T-helper 2 cell treated with Interferon-gamma antibody and Interleukin-4, amounts not matched to agents 100 ng/mL and 5 ng/mL, for 36 hours (primary cell): ENCODE measurements at regions not wholly inside any gene's neighbourhood (a gene's known extent, or its start where the extent isn't known, plus 50 kb on each side); places are given as distances from the start of the nearest gene placed in this dataset.
"Not testable (repeated sequence)": the region's sequence is repeated elsewhere in the genome, so short reads cannot be mapped to it uniquely, and the experiment has no call there.

Experiments used
- intact Hi-C: fragments of 100-400 bp; cut with micrococcal nuclease; formaldehyde crosslinking; loops from one replicate; pipeline ENCODE4 v1.15.1; 2023

GRCh38 chr9:78666818-78667414 lies 370.0 kb downstream of the PSAT1 start:
- intact Hi-C loops, result no loop called here

- intact Hi-C loops, result no loop called here
Measured at GRCh38 chr9:78668148-78668832, 371.4 kb downstream of the PSAT1 start.

GRCh38 chr9:78669591-78669990 lies 372.7 kb downstream of the PSAT1 start:
- intact Hi-C loops, result no loop called here

GRCh38 chr9:78671785-78672184 lies 374.9 kb downstream of the PSAT1 start:
- intact Hi-C loops, result no loop called here

GRCh38 chr9:78674874-78675273 lies 377.9 kb downstream of the PSAT1 start:
- intact Hi-C loops, result no loop called here

DNA sequence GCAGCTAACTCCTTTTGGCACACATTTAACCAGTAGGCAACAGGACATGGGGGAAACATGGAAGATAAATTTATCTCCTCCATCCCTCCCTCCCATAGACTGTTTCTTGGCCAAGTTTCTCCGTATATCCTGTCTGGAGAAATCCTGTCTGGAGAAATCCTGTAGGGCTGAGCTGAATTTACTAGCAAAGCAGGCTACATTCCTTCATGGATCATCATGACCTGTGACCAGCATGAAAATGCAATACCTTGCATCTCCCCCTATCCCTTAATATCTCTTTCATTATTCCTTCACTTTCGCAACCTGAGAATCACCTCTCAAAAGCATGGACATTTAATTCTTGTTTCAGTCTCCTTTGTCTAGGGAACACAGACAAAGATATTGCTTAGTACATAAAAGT lies 379.1 kb downstream of the PSAT1 start:
- intact Hi-C loops, result no loop called here

- intact Hi-C loops, result no loop called here
Measured at GRCh38 chr9:78676623-78677022, 379.7 kb downstream of the PSAT1 start.

DNA sequence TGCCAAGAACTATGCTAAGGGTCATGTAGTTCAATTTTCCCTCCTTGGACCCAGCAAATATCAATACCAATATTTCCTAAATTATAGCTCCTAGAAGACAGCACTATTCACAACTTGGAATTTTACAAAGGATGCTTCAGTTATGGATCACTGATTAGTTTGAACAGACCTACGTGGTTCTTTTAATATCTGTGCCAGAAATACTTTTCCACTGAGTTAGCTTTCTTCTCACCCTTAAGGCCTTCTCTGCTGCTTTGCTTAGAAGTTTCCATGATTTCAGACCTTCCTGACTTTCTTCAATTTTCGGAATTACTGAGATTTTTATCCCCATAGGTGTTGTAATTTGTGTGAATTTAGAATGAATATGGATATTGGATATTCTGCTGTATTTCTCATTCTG lies 380.4 kb downstream of the PSAT1 start:
- intact Hi-C loops, result no loop called here

GRCh38 chr9:78678877-78679276 lies 382.0 kb downstream of the PSAT1 start:
- intact Hi-C loops, result no loop called here

- intact Hi-C loops, result no loop called here
Measured at GRCh38 chr9:78680196-78680595, 383.3 kb downstream of the PSAT1 start.

GRCh38 chr9:78682216-78682615 lies 385.3 kb downstream of the PSAT1 start:
- intact Hi-C loops, result no loop called here

GRCh38 chr9:78685471-78685870 lies 388.5 kb downstream of the PSAT1 start:
- intact Hi-C loops, result no loop called here

DNA sequence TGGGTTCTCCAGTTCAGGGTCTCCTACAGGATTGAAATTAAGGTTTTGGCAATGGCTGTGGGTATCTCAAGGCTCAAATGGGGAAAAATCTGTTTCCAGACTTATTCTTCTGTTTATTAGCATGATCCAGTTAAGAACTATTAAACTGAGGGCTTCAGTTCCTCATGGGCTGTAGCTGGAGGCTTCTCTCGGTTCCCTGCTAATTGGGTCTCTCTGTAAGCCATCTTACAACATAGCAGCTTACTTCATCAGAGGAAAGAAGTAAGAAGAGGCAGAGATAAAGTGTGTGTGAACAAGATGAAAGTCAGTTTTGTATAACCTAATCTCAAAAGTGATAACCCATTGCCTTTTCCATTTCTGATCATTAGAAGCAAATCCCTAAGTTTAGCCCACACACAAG lies 391.9 kb downstream of the PSAT1 start:
- intact Hi-C loops, result no loop called here

DNA sequence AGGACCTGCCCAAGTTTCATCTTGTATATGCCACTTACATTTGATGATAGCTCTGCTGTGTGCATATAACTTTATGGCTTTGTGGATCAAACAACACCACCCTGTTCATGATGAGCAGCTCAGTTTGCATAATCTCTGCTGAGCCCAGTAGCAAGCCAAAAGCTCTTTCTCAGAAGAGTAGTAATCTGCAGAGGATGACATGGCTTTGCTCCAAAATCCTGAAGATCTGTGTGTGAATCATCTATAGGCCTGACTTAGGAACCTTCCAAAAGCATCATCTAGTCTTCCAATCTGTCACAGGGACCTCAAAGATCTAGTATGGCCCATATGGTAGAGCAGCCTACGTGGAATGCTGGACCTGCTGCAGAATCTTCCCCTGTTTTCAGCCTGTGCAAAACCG lies 394.6 kb downstream of the PSAT1 start:
- intact Hi-C loops, result no loop called here

- intact Hi-C loops, result no loop called here
Measured at GRCh38 chr9:78692871-78693270, 395.9 kb downstream of the PSAT1 start.

GRCh38 chr9:78694974-78695373 lies 398.0 kb downstream of the PSAT1 start:
- intact Hi-C loops, result no loop called here

- intact Hi-C loops, result no loop called here
Measured at GRCh38 chr9:78695519-78695918, 398.6 kb downstream of the PSAT1 start.

DNA sequence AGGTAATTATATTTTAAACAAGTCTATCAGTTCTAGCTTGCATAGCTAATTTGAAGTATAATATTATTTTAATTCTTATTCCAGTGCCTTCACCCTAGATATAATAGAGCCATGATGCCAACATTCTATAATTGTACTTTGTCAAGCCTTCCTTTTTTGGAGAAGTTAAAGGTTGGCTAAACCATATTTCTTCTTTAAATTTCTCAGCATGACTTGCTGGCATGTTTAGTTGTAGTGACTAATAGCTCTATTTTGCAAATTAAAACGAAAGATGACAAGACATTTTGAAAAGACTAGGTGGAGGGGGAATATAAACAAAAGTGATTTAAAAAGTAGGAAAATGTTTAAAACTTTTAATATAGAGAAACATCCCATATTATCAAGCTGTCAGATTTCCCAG lies 400.7 kb downstream of the PSAT1 start:
- intact Hi-C loops, result no loop called here

GRCh38 chr9:78698371-78698770 lies 401.4 kb downstream of the PSAT1 start:
- intact Hi-C loops, result no loop called here

- intact Hi-C loops, result not testable (repeated sequence)
Measured at GRCh38 chr9:78699217-78699616, 402.3 kb downstream of the PSAT1 start.

- intact Hi-C loops, result not testable (repeated sequence)
Measured at GRCh38 chr9:78704153-78704552, 407.2 kb downstream of the PSAT1 start.

- intact Hi-C loops, result no loop called here
Measured at GRCh38 chr9:78707080-78707479, 410.2 kb downstream of the PSAT1 start.

- intact Hi-C loops, result no loop called here
Measured at GRCh38 chr9:78707481-78707991, 410.6 kb downstream of the PSAT1 start.
